Hematopoietic multipotent progenitor cell treated with erythropoietin and hydrocortisone succinate and interleukin-3 and kit ligand, for 17 days (in vitro differentiated cells): ENCODE measurements at regions not wholly inside any gene's neighbourhood (a gene's known extent, or its start where the extent isn't known, plus 50 kb on each side); places are given as distances from the start of the nearest gene placed in this dataset.

ENCODE experiments used
- DNase-seq: peaks from one replicate; pipeline ENCODE4 v3.0.0-alpha.2; 2015; ENCODE audit warnings: low spot score

- no peak for DNase-seq
Observed at GRCh38 chr9:89554307-89555035, 50.3 kb upstream of the GADD45G start.

GRCh38 chr9:89553451-89554010 is 51.3 kb upstream of the GADD45G start:
- no peak for DNase-seq

DNA sequence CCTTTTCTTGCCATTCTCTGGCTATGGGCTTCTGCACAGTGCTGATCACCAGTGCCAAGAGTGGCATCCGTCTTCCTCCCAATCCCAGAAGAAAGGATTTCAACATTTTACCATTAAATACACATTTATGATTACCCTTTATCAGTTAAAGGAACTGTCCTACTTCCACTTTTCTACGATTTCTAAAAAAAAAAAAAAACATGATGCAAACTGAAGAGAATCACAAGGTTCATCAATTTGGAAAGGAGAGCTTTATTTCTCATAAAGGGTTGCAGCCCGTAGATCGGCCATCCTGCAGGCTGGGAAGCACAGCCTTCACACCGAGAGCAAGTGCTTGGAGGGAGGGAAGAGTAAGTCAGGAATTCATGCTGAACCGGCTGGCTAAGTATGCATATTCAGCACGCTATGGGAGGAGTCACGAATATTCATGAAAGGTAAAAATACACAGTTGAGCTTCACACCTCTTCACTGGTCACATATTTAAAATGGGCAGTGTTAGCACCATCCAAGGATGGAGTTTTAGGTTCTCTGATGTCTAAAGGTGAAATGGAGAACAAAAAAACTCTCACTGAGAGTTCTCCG is 52.5 kb upstream of the SEMA4D start:
- no peak for DNase-seq

DNA sequence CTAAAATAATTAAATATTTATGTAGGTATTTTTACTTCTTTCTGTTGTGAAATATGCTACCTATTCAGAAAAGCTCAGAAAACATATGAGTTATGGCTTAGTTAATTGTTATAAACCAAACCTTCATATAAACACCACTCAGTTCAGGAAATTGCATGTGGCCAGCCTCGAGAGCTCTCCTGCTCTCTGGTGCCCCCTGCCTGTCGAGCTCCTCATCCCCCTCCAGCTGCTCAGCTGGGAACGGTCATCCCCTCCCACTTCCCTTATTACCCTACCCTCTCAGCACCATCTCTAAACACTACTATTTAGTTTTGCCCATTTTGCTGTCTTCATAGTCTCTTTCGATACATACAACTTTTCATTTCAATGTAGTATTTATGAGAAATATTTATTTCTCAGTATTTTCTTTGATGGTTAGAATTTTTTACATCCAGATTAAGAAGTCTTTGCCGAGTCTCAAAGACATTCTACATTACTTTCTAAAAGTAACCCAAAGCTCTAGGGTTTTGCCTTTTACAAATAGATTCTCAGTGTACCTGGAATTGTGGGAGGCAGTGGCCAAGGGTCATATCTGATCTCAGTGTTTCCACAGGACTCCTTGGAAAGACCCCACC is 51.2 kb upstream of the SEMA4D start:
- DNase-seq, result peak; percentile 80

DNA sequence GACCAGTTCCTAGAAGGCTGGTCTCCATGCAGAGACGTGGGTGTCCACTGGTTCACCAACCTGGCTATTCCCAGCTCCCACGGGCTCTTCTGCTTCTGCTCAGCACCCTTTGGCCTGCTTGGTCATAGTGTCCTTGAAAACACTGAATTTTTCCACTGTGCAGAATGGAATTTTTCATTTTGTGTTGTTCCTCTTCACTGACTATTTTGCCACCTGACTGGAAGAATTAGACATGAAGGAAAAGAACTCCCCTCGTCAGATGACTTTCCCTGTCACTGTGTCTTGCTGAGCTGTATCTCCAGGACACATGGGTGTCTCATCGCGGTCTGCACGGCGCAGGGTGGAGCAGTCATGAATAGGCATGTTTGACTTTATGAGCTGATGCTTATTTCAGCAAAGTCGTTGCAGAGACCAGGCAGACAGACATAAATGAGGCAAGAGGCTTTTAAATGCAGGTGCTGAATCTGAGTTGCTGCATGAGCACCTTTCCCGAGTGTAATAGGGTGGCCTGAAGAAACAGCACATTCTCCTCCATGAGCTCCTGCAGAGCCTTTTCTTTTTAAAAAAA is 50.2 kb upstream of the SEMA4D start:
- peak; percentile 60 for DNase-seq
